Small intestine (tissue), 7 donors: ENCODE measurements at regions not wholly inside any gene's neighbourhood (a gene's known extent, or its start where the extent isn't known, plus 50 kb on each side); places are given as distances from the start of the nearest gene placed in this dataset.

Source experiments
- DNase-seq, 2 donors: peaks; one replicate each; pipeline versions ENCODE4 v3.0.0 to v3.0.0-alpha.2; 2013
- FAIRE-seq: peaks from 2 replicates; lab custom pipeline; 2012; peaks lifted over from hg19 to GRCh38; lab: Jason Lieb, UNC
- H3K27ac ChIP-seq, 3 donors: one replicate each; pipeline ENCODE4 v1.5.1; 2013; ENCODE audit warnings: low read length in 2 of 3, mild to moderate bottlenecking in 2 of 3, control low read depth in 1 of 3, inconsistent platforms in 1 of 3, low read depth in 1 of 3, moderate library complexity in 1 of 3
- H3K27me3 ChIP-seq, 3 donors: one replicate each; pipeline ENCODE4 v1.6.1; 2013; ENCODE audit warnings: low read length in 3 of 3, inconsistent platforms in 1 of 3; ENCODE audit not compliant: control insufficient read depth in 3 of 3, insufficient read depth in 3 of 3
- H3K36me3 ChIP-seq, 3 donors: one replicate each; pipeline ENCODE4 v1.6.1; 2013; ENCODE audit warnings: low read length in 3 of 3, inconsistent platforms in 1 of 3, low read depth in 1 of 3, mild to moderate bottlenecking in 1 of 3, moderate library complexity in 1 of 3; ENCODE audit not compliant: control insufficient read depth in 3 of 3, insufficient read depth in 2 of 3
- H3K4me1 ChIP-seq, 3 donors: one replicate each; pipeline ENCODE4 v1.6.1; 2013; ENCODE audit warnings: low read length in 2 of 3, inconsistent platforms in 1 of 3, low read depth in 1 of 3, mild to moderate bottlenecking in 1 of 3, moderate library complexity in 1 of 3; ENCODE audit not compliant: control insufficient read depth in 3 of 3, insufficient read depth in 2 of 3
- H3K4me3 ChIP-seq, 3 donors: one replicate each; pipeline ENCODE4 v1.5.1; 2013; ENCODE audit warnings: low read length in 3 of 3, control low read depth in 1 of 3, inconsistent platforms in 1 of 3, low read depth in 1 of 3, mild to moderate bottlenecking in 1 of 3, moderate library complexity in 1 of 3
- H3K9me3 ChIP-seq, 2 donors: one replicate each; pipeline ENCODE4 v1.6.1; 2013; ENCODE audit warnings: low read depth in 1 of 2, low read length in 1 of 2; ENCODE audit not compliant: control insufficient read depth in 2 of 2, insufficient read depth in 1 of 2
- WGBS, 3 donors: extraction: QIAGEN DNeasy Blood & Tissue Kit; methylation state at CpG; one replicate each; pipeline ENCODE4 v1.1.7; 2013; 5-methylcytosine and 5-hydroxymethylcytosine counted together
- donor health status: healthy with polysubstance abuse.
- donor health status: control.
- donor health status: control.
- donor health status: Bipolar disorder and iron deficiency.
- donor health status: healthy.

GRCh38 chr2:117481608-117482007 is 332.9 kb upstream of the DDX18 start:
- Histone ChIP-seq H3K36me3 (no peaks in the 10 kb centered on the region), H3K27ac (no peak overlapping the region), H3K9me3 (peaks cover 0 to 18% of the 10 kb centered on the region in 2 donors), H3K4me3 (no peak overlapping the region), H3K4me1 (no peaks in the 10 kb centered on the region), H3K27me3 (no peaks in the 10 kb centered on the region)
- no peak for DNase-seq
- 38 to 58% (median 50%) methylated on average over 1 of the region's 1 CpG for WGBS, 3 donors
- no peak for FAIRE-seq

- WGBS, 3 donors = 66 to 75% (median 70%) methylated on average over 3 of the region's 3 CpGs
- no peak overlapping the region for H3K4me3 ChIP-seq
- no peaks in the 10 kb centered on the region for H3K27me3 ChIP-seq
- no peaks in the 10 kb centered on the region for H3K36me3 ChIP-seq
- no peaks in the 10 kb centered on the region for H3K4me1 ChIP-seq
- no peak for FAIRE-seq
- H3K9me3 ChIP-seq = peaks cover 0 to 15% of the 10 kb centered on the region in 2 donors
- H3K27ac ChIP-seq = no peak overlapping the region
- no peak for DNase-seq
These were observed 328.9 kb upstream of the DDX18 start for GRCh38 chr2:117485588-117485987.

GRCh38 chr2:117486081-117486480 is 328.4 kb upstream of the DDX18 start:
- no peak for DNase-seq
- no peak overlapping the region for H3K4me3 ChIP-seq
- H3K27ac ChIP-seq = no peak overlapping the region
- no peaks in the 10 kb centered on the region for H3K36me3 ChIP-seq
- WGBS, 3 donors = 75 to 82% (median 80%) methylated on average over 2 of the region's 2 CpGs
- no peaks in the 10 kb centered on the region for H3K4me1 ChIP-seq
- no peak for FAIRE-seq
- H3K9me3 ChIP-seq = peaks cover 0 to 13% of the 10 kb centered on the region in 2 donors
- no peaks in the 10 kb centered on the region for H3K27me3 ChIP-seq

GRCh38 chr2:117492209-117492851 is 322.2 kb upstream of the DDX18 start:
- WGBS, 3 donors = 81 to 85% (median 84%) methylated on average over 3 of the region's 3 CpGs
- DNase-seq (no peak), FAIRE-seq (no peak)
- Histone ChIP-seq H3K9me3 (peaks cover 0 to 3% of the 10 kb centered on the region in 2 donors), H3K27ac (no peak overlapping the region), H3K4me1 (no peaks in the 10 kb centered on the region), H3K4me3 (no peak overlapping the region), H3K27me3 (no peaks in the 10 kb centered on the region), H3K36me3 (no peaks in the 10 kb centered on the region)

GRCh38 chr2:117500721-117501120 is 313.8 kb upstream of the DDX18 start:
- no peaks in the 10 kb centered on the region for H3K36me3 ChIP-seq
- no peak overlapping the region for H3K27ac ChIP-seq
- 76 to 88% (median 81%) methylated on average over 3 of the region's 3 CpGs for WGBS, 3 donors
- FAIRE-seq = no peak
- H3K9me3 ChIP-seq = peaks cover 0 to 3% of the 10 kb centered on the region in 2 donors
- no peaks in the 10 kb centered on the region for H3K27me3 ChIP-seq
- no peak overlapping the region for H3K4me3 ChIP-seq
- DNase-seq = no peak
- peaks cover 0 to 3% (median 0%) of the 10 kb centered on the region in 3 donors for H3K4me1 ChIP-seq

GRCh38 chr2:117502121-117502520 is 312.4 kb upstream of the DDX18 start:
- no peaks in the 10 kb centered on the region for H3K9me3 ChIP-seq
- H3K4me1 ChIP-seq = peaks cover 0 to 3% (median 0%) of the 10 kb centered on the region in 3 donors
- H3K27ac ChIP-seq = no peak overlapping the region
- FAIRE-seq (no peak), DNase-seq (no peak)
- no peaks in the 10 kb centered on the region for H3K36me3 ChIP-seq
- H3K27me3 ChIP-seq = no peaks in the 10 kb centered on the region
- WGBS, 3 donors = 49 to 60% (median 52%) methylated on average over 5 of the region's 5 CpGs
- no peak overlapping the region for H3K4me3 ChIP-seq

GRCh38 chr2:117512307-117512706 is 302.2 kb upstream of the DDX18 start:
- H3K4me3 ChIP-seq = no peak overlapping the region
- H3K9me3 ChIP-seq = no peaks in the 10 kb centered on the region
- no peaks in the 10 kb centered on the region for H3K36me3 ChIP-seq
- H3K4me1 ChIP-seq = no peaks in the 10 kb centered on the region
- DNase-seq (no peak), FAIRE-seq (no peak)
- 84 to 91% (median 86%) methylated on average over 2 of the region's 2 CpGs for WGBS, 3 donors
- H3K27me3 ChIP-seq = no peaks in the 10 kb centered on the region
- H3K27ac ChIP-seq = no peak overlapping the region

GRCh38 chr2:117514371-117514770 is 300.1 kb upstream of the DDX18 start:
- no peak for DNase-seq
- Histone ChIP-seq H3K27ac (no peak overlapping the region), H3K36me3 (no peaks in the 10 kb centered on the region), H3K4me1 (no peaks in the 10 kb centered on the region), H3K9me3 (no peaks in the 10 kb centered on the region), H3K4me3 (no peak overlapping the region), H3K27me3 (no peaks in the 10 kb centered on the region)
- 63 to 92% (median 66%) methylated on average over 1 of the region's 1 CpG for WGBS, 3 donors
- no peak for FAIRE-seq

GRCh38 chr2:117519238-117519637 is 295.3 kb upstream of the DDX18 start:
- Histone ChIP-seq H3K4me3 (no peak overlapping the region), H3K9me3 (no peaks in the 10 kb centered on the region), H3K4me1 (peaks cover 0 to 3% (median 0%) of the 10 kb centered on the region in 3 donors), H3K27ac (no peak overlapping the region), H3K27me3 (no peaks in the 10 kb centered on the region), H3K36me3 (no peaks in the 10 kb centered on the region)
- WGBS, 3 donors = 0 to 21% (median 9%) methylated on average over 1 of the region's 1 CpG
- no peak for DNase-seq
- FAIRE-seq = no peak
